ENCODE measurements at regions not wholly inside any gene's neighbourhood (a gene's known extent, or its start where the extent isn't known, plus 50 kb on each side); places are given as distances from the start of the nearest gene placed in this dataset.

DNA sequence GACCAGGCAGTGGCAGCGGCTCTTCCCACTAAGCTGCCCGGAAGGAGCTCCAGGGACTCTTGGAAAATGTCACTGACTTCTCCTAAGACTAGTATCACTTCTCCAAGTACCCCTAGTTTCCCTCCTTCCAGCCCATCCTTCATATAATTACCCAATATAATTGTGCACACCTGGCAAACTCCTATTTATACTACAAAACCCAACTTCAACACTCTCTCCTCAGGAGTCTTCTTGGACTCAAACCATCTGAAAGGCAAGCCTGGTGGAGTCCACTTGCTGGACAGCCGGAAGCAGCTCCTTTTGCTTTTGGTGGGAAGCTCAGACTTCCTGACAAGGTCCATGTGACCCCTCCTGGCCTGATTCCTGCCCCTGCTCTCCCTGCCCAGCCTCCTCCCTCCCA lies 955.9 kb downstream of the TBC1D22A start:
- H3K9ac ChIP-seq (ENCODE audit: low read length): no peak overlapping the region
- H3K9me3 ChIP-seq (ENCODE audit: control insufficient read depth in 1 of 2, insufficient read depth in 1 of 2, low read depth in 1 of 2, low read length in 2 of 2): no peaks in the 10 kb centered on the region; a peak in 1 of 4 replicates
- H3K4me3 ChIP-seq (replicated peaks in 1 of 2; ENCODE audit: low read depth in 1 of 2, low read length in 2 of 2): no peak overlapping the region
- H3K79me2 ChIP-seq (ENCODE audit: insufficient read depth, low read length): no peaks in the 10 kb centered on the region
- TF ChIP-seq POLR2AphosphoS5 (IDR thresholded peaks at IDR 0.05; ENCODE audit: low read depth, low read length): no peak
- no peak for TF ChIP-seq SP1 (IDR thresholded peaks at IDR 0.05; ENCODE audit: low read depth)
- TF ChIP-seq JUND (IDR thresholded peaks at IDR 0.05): no peak
- TF ChIP-seq, protein P1, sequence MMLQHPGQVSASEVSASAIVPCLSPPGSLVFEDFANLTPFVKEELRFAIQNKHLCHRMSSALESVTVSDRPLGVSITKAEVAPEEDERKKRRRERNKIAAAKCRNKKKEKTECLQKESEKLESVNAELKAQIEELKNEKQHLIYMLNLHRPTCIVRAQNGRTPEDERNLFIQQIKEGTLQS (IDR thresholded peaks at IDR 0.05): no peak
- TF ChIP-seq REST (IDR thresholded peaks at IDR 0.05; ENCODE audit: low read depth): no peak
- no peak for TF ChIP-seq ELF1 (IDR thresholded peaks at IDR 0.05; ENCODE audit: borderline replicate concordance, low read depth)
- TF ChIP-seq SIN3A (IDR thresholded peaks at IDR 0.05; ENCODE audit: low read depth): no peak
- TF ChIP-seq FOSL1 (IDR thresholded peaks at IDR 0.05; ENCODE audit: low read depth): no peak
- TF ChIP-seq SRF (IDR thresholded peaks at IDR 0.05; ENCODE audit: low read depth): no peak
- no peak for TF ChIP-seq ZFX (IDR thresholded peaks at IDR 0.05)
- intact Hi-C loops (cut with micrococcal nuclease): no loop called here
- BruUV-seq (replicated peaks): no TSS peak
- H3K27me3 ChIP-seq (ENCODE audit: insufficient read depth, low read length): no peaks in the 10 kb centered on the region
- H4K20me1 ChIP-seq (ENCODE audit: insufficient read depth): no peaks in the 10 kb centered on the region
- no peak overlapping the region for H2AFZ ChIP-seq (ENCODE audit: low read depth, low read length, poor library complexity, severe bottlenecking)
- no peaks in the 10 kb centered on the region; a peak in 1 of 4 replicates for H3K36me3 ChIP-seq (ENCODE audit: control insufficient read depth in 1 of 2, insufficient read depth in 2 of 2, low read length in 2 of 2)
- no peak for ATAC-seq
- H3K9me2 ChIP-seq (ENCODE audit: insufficient read depth): no peaks in the 10 kb centered on the region
- POLR2A ChIA-PET: no interaction called here
- H3K4me1 ChIP-seq (ENCODE audit: control insufficient read depth in 1 of 2, insufficient read depth in 2 of 2, low read length in 2 of 2): no peaks in the 10 kb centered on the region
- RAD21 ChIA-PET (ENCODE audit: low non-redundant PET in 1 of 2, low total read pairs in 2 of 2, uncharacterized antibody in 2 of 2, unreplicated experiment in 2 of 2): no interaction called here
- no peak overlapping the region for H3K27ac ChIP-seq (ENCODE audit: low read depth, low read length)
- no peak overlapping the region for H3K4me2 ChIP-seq (ENCODE audit: low read length)
- CTCF ChIA-PET: no interaction called here
- DNase-seq (ENCODE audit: low read depth, low spot score): no peak
